GM18868 (cell line): ENCODE measurements at regions not wholly inside any gene's neighbourhood (a gene's known extent, or its start where the extent isn't known, plus 50 kb on each side); places are given as distances from the start of the nearest gene placed in this dataset.
"Not testable (repeated sequence)": the region's sequence is repeated elsewhere in the genome, so short reads cannot be mapped to it uniquely, and the experiment has no call there.

Experiments used
- ATAC-seq: cut with Tn5 transposase; IDR thresholded peaks from one replicate; pipeline ENCODE4 v1.9.1; 2021; ENCODE audit warnings: mild to moderate bottlenecking, moderate library complexity; ENCODE audit not compliant: unreplicated experiment

DNA sequence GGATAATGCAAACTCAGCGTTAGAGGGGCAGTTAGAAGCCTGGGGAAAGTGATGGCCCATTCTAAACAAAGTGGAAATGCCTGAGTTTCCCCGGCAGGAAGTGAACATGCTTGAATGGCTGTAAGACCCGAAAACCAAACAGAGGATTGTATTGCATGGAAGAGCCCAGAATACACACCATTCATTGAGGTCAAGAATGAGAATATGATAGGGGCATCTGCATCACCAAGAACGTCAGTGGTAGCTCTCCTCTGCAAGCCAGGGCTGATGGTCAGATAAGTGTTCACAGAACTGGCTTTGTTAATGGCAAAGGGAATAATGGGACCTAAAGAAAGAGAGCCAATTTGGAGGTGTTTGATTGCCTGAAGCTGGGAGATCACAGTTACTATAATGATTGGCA is 663.4 kb downstream of the KHDRBS2 start:
- no peak for ATAC-seq

DNA sequence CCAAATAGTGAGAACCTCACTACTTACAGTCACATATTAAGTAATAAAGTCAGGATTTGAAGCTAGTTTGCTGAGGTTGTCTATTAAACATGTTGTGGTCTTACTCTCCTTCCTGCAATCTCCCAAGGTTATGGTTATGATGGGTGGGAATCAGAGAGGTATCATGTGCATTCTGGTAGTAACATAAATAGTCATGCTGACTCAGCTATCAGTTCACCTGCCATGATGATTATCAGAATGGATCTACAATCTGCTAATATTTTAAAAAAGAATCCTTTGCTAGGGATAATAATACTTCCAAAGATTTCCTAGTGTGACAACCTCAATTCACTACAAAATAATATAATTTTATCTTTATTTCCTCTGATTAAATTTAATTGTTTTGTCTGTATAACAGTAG is 671.9 kb downstream of the KHDRBS2 start:
- ATAC-seq = no peak

- ATAC-seq = no peak
These were observed 679.5 kb downstream of the KHDRBS2 start for GRCh38 chr6:61606500-61606899.

GRCh38 chr6:61605851-61606250 is 680.2 kb downstream of the KHDRBS2 start:
- not testable (repeated sequence) for ATAC-seq

- not testable (repeated sequence) for ATAC-seq
These were observed 683.9 kb downstream of the KHDRBS2 start for GRCh38 chr6:61602171-61602570.

DNA sequence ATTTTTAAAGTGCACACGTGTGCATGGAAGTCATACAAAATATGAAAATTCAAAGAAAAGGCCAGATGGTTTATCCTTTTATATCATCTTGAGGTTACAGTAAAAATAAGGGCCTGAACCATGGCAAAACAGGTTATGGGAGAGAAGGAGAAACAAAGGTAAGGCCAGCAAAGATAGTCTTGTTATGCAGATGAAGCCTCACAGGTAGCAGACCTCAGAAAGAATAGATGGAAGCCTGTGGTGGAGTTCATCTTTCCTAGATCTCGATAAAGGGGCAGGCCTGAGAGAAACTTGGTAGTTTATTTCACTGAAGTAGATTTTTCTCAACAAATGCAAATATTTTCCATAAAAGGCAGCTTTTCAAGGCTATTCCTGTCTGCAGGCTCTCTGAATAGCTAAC is 693.8 kb downstream of the KHDRBS2 start:
- no peak for ATAC-seq

DNA sequence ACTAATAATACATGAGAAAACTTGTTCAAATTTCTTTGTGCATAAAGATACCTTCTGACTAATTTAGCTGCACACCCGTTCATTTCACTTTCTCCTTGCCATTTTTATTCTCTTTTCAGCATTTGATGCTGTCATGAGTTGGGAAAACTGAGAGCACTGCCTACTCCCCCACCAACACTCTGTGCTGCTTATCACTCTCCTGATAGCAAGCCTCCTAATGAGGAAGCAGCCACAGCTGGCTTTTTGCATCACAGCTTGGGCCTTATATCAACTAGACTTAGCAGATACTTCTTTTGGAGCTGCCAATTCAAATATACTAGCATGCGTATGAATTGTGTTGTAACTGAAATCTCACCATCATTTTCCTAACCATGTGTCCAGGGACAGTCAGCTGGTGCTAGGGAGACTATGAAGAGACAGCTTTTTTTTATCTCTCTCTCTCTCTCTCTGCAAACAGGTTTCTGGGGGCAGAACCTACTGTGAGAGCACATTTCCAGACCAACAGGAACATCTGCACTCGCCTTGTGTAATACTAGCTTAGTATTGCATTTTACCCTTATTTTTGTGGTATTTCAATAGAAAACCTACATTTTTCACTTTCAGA is 699.0 kb downstream of the KHDRBS2 start:
- no peak for ATAC-seq

- no peak for ATAC-seq
These were observed 700.5 kb downstream of the KHDRBS2 start for GRCh38 chr6:61585504-61585903.

GRCh38 chr6:61562098-61562497 is 723.9 kb downstream of the KHDRBS2 start:
- ATAC-seq = no peak

DNA sequence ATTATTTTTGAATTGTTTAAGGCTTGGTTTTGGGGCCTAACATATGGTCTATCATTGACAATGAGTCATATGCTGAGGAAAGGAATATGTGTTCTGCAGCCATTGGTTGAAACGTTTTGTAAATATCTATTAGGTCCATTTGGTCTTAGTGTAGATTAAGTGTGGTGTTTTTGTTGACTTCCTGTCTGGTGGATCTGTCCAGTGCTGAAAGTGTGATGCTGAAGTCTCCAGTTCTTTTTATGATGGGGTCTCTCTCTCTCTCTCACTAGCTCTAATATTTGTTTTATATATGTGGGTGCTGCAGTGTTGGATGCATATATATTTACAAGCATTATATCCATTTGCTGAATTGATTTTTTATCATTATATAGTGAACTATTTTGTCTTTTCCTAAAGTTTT is 727.2 kb downstream of the KHDRBS2 start:
- no peak for ATAC-seq

DNA sequence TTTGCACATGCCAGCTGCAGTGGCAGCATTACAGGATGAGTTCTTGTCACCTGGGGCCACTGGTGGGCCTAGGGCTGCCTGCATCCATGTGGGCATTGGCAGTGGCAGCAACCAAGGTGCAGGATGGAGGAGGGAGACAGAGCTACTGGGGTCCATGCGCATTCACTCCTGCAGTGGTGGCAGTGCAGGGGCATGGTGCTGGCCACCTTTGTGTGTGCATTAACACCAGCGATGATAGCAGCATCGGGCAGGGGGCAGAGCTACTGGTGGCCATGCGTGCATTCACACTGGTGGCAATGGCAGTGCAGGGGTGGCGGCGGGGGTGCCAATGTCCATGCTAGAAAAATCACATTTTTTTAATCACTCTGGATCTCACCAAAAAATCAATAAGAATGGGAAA is 730.0 kb downstream of the KHDRBS2 start:
- no peak for ATAC-seq

GRCh38 chr6:61538801-61539200 is 747.2 kb downstream of the KHDRBS2 start:
- peak; percentile 77 for ATAC-seq

- not testable (repeated sequence) for ATAC-seq
These were observed 753.3 kb downstream of the KHDRBS2 start for GRCh38 chr6:61532749-61533148.
